Body of pancreas (tissue), 4 donors: ENCODE measurements at regions not wholly inside any gene's neighbourhood (a gene's known extent, or its start where the extent isn't known, plus 50 kb on each side); places are given as distances from the start of the nearest gene placed in this dataset.

Experiments used
- CTCF ChIP-seq, 7 experiments: fragments of 450-650 bp in 4 of 7; fragments of 200-600 bp in 3 of 7; sonication (generic) in 3 of 7; IDR thresholded peaks; one replicate each; pipeline ENCODE4 v1.5.1; 2016 to 2019; ENCODE audit warnings: antibody characterized with exemption in 7 of 7
- POLR2A ChIP-seq, 3 donors: fragments of 450-650 bp; IDR thresholded peaks; one replicate each; pipeline ENCODE4 v1.6.1; 2016; ENCODE audit warnings: antibody characterized with exemption in 3 of 3, mild to moderate bottlenecking in 2 of 3

- TF ChIP-seq CTCF (IDR thresholded peaks at IDR 0.05) (no peak), POLR2A (IDR thresholded peaks at IDR 0.05) (no peak)
Observed at GRCh38 chr4:56142088-56142487, 193.3 kb downstream of the CEP135 start.
